Posterior cingulate gyrus (tissue), 11 donors: ENCODE measurements at regions not wholly inside any gene's neighbourhood (a gene's known extent, or its start where the extent isn't known, plus 50 kb on each side); places are given as distances from the start of the nearest gene placed in this dataset.
"Not testable (repeated sequence)": the region's sequence is repeated elsewhere in the genome, so short reads cannot be mapped to it uniquely, and the experiment has no call there.

ENCODE experiments used
- DNase-seq, 10 donors: peaks; one replicate each; pipeline versions ENCODE4 v3.0.0 to v3.0.0-alpha.2; 2020 to 2021; ENCODE audit warnings: mixed read lengths in 3 of 10
- intact Hi-C: fragments of 100-400 bp; cut with DNase I; formaldehyde crosslinking; loops from one replicate; pipeline ENCODE4 v1.15.1; 2023

DNA sequence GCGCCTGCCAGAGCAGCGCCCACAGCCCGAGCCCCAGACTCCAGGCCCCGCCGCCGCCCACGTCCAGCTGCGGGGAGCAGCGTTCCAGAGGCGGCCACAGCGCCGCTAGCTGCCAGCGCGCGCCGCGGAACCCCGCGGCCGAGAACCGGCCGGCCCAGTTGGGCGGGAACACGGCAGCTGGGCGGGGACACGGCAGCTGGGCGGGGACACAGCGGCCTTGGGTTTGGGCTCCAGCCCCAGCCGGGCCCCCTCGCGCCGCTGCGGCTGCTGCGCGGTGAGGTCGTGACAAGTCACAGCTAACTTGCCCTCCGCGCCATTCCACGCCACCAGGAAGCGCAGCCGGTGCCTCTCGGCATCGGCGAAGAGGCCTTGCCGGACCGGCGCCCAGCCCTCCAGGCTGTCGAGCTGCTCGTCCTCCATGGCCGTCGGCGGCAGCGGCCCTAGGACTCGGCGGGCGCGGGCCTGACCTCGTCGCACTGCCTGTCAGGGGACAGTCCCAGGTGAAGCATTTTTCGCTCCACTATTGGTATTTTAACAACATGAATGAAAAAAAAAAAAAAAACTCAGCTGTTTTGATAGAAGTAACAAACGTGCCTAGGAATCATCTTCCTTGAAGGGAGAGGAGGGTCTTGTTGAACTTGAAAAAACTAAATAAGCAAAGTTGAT, 56.6 kb upstream of the GOLGA8N start:
- intact Hi-C loops, result not testable (repeated sequence)
- peak; percentile 19 to 90 (median 28) for DNase-seq

DNA sequence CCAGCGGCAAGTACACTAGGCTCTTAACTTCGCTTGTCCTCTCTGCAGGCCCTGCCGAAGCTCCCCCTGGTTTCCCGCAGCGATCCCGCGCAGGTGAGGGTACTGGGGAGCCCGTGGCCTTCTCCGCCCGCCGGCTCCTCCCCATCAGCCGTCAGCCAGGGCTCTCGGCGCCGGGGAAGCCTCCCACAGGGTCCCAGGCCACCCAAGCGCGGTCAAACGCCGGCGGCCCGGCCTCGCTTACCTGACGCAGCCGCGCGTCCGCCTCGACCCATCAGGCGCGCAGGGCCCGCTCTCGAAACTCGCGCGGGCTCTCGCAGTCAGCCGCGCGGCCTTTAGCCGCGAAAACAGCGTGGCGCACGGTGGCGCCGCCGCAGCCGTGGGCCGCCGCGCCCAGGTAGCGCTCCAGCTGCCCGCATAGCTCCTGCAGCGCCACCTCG, 57.2 kb upstream of the GOLGA8N start:
- intact Hi-C loops, DNase-seq: not testable (repeated sequence)

DNA sequence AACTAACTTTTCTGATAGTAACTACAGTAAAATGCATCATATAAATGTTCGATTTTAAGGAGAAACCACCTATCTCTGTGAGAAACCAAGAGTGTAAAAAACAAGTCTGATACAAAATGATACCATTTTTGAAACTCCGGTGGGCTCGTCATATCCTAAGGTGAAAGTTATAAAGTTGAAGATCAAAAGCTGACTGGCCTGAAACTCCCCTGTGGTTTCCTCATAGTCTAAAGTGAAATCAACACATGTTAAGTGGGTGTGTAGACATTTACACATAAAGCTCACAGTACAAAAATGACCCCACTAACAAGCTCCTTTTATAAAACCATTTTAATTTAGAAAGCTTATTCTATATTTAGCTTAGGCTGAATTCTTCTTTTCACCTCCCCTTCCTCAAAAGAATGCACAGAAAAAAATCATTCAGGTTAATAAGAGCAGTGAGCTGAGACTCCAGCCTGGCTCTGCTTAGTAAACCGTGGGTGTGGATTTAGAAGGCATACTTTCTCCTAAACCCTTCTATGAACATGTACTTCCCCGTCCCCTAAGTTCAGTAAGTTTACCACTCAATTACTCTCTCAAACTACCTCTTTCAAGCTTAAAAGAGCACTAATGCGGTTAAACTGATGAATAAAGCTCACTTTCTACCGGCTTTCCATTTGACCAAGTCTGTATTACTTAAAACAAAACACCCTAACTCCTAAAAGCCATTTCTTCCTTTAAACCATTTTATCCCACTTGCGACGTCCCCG, 57.9 kb upstream of the GOLGA8N start:
- DNase-seq, intact Hi-C loops: not testable (repeated sequence)

DNA sequence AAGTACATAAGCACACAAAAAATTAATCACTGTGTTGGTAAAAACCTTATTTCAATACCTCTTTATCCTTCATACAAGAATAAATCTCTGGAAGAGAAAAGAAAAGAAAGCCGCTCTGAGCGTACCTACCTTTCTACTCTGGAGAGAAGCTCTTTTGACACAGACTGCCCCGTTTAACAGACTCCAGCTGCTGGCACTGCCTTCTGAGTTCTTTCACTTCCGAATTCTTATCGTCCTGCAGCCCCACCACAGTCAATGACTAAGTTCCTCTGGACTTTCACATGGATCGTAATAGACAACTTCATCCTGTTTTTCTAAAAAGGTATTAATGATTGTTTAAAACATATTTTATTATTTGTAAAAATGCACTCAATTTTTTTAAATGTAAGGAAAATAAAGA, 67.5 kb upstream of the GOLGA8O start:
- intact Hi-C loops, result not testable (repeated sequence)
- peak in 1 of 10 donors; percentile 2 for DNase-seq

DNA sequence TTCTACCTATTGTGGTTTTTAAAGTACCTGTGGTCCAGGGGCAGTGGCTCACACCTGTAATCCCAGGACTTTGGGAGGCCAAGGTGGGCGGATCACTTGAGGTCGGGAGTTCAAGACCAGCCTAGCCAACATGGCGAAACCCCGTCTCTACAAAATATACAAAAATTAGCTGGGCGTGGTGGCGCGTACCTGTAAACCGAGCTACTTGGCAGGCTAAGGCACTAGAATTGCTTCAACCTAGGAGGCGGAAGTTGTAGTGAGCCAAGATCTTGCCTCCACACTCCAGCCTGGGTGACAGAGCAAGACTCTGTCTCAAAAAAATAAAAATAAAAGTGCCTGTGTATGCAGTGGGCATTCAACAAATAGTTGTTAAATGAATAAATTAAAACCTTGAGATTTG, 67.0 kb upstream of the GOLGA8O start:
- DNase-seq, result peak in 2 of 10 donors; percentile 19 to 20
- intact Hi-C loops, result not testable (repeated sequence)

DNA sequence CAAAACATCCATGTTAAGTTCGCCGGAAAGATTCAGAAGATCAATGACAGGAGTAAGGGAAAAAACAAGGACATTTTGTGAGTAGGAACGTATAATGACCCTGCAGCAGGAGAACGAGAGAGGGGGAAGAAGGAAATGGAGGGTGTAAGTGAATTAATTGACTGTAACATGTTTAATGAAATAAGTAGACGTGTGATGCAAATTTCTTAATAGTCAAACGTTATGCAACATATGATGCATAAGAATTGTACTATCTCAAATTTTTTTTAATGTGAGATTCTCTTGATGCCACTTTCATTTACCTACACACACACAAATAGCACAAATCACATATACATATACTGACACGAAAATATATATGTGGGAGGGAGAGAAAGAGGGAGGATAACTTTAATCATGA, 63.5 kb upstream of the GOLGA8O start:
- intact Hi-C loops, DNase-seq: not testable (repeated sequence)

DNA sequence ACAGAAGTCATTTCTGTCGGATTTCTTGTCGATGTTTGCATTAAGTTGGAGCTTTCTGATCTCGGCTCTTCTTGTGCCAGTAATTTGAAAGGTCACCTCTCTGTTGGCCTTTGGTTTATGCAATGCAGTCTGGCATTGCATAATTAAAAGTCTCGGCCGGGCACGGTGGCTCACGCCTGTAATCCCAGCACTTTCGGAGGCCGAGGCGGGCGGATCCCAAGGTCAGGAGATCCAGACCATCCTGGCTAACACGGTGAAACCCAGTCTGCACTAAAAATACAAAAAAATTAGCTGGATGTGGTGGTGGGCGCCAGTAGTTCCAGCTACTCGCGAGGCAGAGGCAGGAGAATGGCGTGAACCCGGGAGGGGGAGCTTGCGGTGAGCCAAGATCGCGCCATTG, 62.6 kb upstream of the GOLGA8O start:
- peak in 2 of 10 donors; percentile 22 to 37 for DNase-seq
- intact Hi-C loops, result not testable (repeated sequence)

DNA sequence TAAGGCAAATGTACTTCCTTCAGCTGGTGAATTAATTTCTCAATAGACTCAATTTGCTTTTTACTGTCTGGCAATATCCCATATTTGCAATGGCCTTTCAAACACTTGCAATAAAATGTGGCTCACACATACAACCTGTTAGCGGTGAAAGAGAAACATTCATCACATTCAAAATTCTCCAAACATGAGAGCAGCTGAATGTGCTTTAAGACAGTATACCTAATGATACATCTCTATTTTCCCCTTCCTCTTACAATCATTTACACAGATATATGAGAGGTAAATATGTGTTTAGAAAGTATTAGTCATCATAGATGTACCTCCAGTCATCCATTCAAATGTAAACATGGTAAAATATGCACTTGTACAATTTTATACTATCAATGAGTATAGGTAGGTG, 61.5 kb upstream of the GOLGA8O start:
- intact Hi-C loops, DNase-seq: not testable (repeated sequence)

DNA sequence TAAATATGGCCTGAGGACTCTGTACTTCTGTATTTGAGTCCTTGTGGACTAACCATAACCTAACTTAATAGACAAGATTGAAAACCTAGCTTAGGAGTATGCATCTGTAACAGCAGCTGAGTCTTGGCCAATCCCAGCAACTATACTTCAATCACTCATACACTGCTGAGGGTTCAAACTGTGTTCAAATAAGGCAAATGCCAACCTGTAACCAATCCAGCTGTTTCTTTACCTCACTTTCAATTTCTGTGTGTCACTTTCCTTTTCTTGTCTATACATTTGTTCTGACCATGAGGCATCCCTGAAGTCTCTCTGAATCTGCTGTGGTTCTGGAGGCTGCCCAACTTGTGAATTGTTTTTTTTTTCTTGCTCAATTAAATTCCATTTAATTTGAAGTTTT, 57.9 kb upstream of the GOLGA8O start:
- DNase-seq, intact Hi-C loops: not testable (repeated sequence)

DNA sequence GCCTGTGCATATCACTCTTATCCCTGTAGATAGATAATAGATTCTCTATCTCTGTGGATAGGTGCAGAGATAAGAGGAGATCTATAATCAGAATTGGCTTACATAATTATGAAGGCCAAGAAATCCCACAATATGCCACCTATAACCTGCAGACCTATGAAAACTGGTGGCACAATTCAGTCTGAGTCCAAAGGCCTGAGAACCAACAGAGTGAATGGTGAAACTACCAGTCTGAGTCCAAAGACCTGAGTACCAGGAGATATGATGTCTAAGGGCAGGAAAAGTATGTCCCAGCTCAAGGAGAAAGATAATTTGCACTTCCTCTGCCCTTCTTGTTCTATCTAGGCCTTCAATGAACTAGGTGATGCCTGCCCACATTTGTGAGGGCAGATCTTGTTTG, 54.6 kb upstream of the GOLGA8O start:
- DNase-seq, intact Hi-C loops: not testable (repeated sequence)

DNA sequence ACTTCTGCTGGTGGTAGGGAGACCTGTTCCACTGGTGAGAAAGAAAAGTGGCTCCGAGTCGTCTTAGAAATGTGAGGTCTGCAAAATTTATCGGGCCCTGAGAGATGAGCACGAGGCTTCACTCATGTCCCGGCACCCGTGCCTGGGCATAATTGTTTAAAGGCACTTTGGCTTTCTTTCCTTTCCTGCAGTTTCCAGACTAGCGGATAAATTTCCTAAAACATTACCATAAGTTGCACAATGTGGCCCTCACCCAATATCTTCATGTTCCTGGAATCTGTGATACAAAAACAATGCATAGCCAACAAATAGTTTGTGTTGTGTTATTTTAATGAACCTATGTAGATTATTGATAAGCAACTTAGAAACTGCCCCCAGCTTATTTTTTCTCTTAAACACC, 52.6 kb upstream of the GOLGA8O start:
- DNase-seq, intact Hi-C loops: not testable (repeated sequence)

DNA sequence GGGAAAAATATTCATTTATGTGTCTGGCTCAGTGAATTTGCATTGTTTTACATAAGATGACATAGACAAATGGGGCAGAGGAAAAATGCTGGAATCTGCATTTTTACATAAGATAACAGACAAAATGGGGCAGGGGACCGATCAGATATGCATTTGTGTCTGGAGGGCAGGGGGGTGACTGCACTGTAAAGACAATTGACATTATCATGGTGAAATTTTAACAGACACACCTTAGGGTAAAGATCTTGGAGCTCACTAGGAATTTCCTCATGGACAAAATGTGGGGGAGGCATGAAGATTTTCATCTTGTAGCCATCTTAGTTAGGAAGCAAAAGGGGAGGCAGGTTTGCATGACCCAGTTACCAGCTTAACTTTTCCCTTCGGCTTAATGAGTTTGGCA, 51.4 kb upstream of the GOLGA8O start:
- DNase-seq, intact Hi-C loops: not testable (repeated sequence)

DNA sequence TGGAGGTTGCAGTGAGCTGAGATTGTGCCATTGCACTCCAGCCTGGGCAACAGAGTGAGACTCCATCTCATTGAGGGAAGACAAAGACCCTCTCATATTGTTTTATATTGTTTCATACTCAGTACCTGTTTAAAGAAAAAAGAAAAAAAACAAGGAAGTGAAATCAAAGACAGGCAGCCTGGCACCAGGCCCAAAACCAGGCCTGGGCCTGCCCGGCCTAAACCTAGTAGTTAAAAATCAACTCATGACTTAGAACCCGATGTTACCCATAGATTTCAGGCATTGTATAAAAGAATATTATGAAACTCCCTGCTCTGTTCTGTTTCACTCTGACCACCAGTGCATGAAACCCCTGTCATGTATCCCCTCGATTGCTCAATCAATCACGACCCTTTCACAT, 50.2 kb upstream of the GOLGA8O start:
- DNase-seq, intact Hi-C loops: not testable (repeated sequence)
